ENCODE measurements at regions not wholly inside any gene's neighbourhood (a gene's known extent, or its start where the extent isn't known, plus 50 kb on each side); places are given as distances from the start of the nearest gene placed in this dataset.
"Not testable (repeated sequence)": the region's sequence is repeated elsewhere in the genome, so short reads cannot be mapped to it uniquely, and the experiment has no call there.

GRCh38 chr5:42090162-42090561 is 165.1 kb downstream of the FBXO4 start:
- FAIRE-seq (no peak), DNase-seq (ENCODE audit: low read depth, low spot score) (no peak)
- dilution Hi-C loops (cut with MboI; ENCODE audit: extremely low pct_ligation_motif_present, low sequenced_read_pairs) = no loop called here
- TF ChIP-seq MYC (IDR thresholded peaks at IDR 0.05; ENCODE audit: low read depth, low read length) = no peak
- TF ChIP-seq, protein P1, sequence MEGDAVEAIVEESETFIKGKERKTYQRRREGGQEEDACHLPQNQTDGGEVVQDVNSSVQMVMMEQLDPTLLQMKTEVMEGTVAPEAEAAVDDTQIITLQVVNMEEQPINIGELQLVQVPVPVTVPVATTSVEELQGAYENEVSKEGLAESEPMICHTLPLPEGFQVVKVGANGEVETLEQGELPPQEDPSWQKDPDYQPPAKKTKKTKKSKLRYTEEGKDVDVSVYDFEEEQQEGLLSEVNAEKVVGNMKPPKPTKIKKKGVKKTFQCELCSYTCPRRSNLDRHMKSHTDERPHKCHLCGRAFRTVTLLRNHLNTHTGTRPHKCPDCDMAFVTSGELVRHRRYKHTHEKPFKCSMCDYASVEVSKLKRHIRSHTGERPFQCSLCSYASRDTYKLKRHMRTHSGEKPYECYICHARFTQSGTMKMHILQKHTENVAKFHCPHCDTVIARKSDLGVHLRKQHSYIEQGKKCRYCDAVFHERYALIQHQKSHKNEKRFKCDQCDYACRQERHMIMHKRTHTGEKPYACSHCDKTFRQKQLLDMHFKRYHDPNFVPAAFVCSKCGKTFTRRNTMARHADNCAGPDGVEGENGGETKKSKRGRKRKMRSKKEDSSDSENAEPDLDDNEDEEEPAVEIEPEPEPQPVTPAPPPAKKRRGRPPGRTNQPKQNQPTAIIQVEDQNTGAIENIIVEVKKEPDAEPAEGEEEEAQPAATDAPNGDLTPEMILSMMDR (IDR thresholded peaks at IDR 0.05; ENCODE audit: extremely low read depth in 1 of 2, insufficient read depth in 1 of 2, low read depth in 1 of 2, low read length in 2 of 2) = no peak
- TF ChIP-seq POLR2A (IDR thresholded peaks at IDR 0.05; ENCODE audit: low read depth, low read length) = no peak
- TF ChIP-seq FOS (IDR thresholded peaks at IDR 0.05; ENCODE audit: borderline replicate concordance, insufficient read depth, low read length) = no peak
- TF ChIP-seq POLR2AphosphoS5 (IDR thresholded peaks at IDR 0.05; ENCODE audit: insufficient read depth, low read depth, low read length) = no peak
- TF ChIP-seq, protein P2, sequence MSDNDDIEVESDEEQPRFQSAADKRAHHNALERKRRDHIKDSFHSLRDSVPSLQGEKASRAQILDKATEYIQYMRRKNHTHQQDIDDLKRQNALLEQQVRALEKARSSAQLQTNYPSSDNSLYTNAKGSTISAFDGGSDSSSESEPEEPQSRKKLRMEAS (IDR thresholded peaks at IDR 0.05; ENCODE audit: insufficient read depth, insufficient read length) = no peak
- no peak for TF ChIP-seq JUN (IDR thresholded peaks at IDR 0.05; ENCODE audit: borderline replicate concordance, insufficient read depth, insufficient read length, low read depth)
- TF ChIP-seq EZH2 (IDR thresholded peaks at IDR 0.05; ENCODE audit: borderline replicate concordance, low read depth, low read length, severe bottlenecking) = no peak
- no peak for TF ChIP-seq GATA2 (IDR thresholded peaks at IDR 0.05; ENCODE audit: insufficient read depth, insufficient read length, low read depth, low read length)
- H3K9me3 ChIP-seq (replicated peaks; ENCODE audit: control insufficient read depth, insufficient read depth, low read length) = no peaks in the 10 kb centered on the region
- no peaks in the 10 kb centered on the region for H4K20me1 ChIP-seq (replicated peaks; ENCODE audit: control insufficient read depth, extremely low read depth, insufficient read depth, low read length)
- no TSS peak for BruUV-seq (replicated peaks)
- no peak overlapping the region for H3K4me2 ChIP-seq (ENCODE audit: insufficient read depth, low read length)
- no peak overlapping the region for H2AFZ ChIP-seq (ENCODE audit: low read depth, low read length)
- CTCF ChIA-PET = no interaction called here
- no peaks in the 10 kb centered on the region for H3K9me1 ChIP-seq (replicated peaks; ENCODE audit: control insufficient read depth, extremely low read depth, insufficient read depth, low read length)
- no peaks in the 10 kb centered on the region for H3K27me3 ChIP-seq (ENCODE audit: control insufficient read depth in 2 of 2, insufficient read depth in 2 of 2, low read length in 2 of 2)
- intact Hi-C loops (cut with micrococcal nuclease) = no loop called here
- H3K9ac ChIP-seq (replicated peaks; ENCODE audit: extremely low read depth, insufficient read depth, low read length) = no peak overlapping the region
- no peak overlapping the region for H3K27ac ChIP-seq (ENCODE audit: insufficient read depth, low read depth, low read length)
- no peaks in the 10 kb centered on the region for H3K79me2 ChIP-seq (ENCODE audit: control insufficient read depth, insufficient read depth, low read length)
- no peaks in the 10 kb centered on the region for H3K4me1 ChIP-seq (ENCODE audit: control insufficient read depth, extremely low read depth, insufficient read depth, low read length)
- POLR2A ChIA-PET = no interaction called here
- H3K4me3 ChIP-seq (replicated peaks in 1 of 3; ENCODE audit: insufficient read depth in 1 of 3, low read depth in 1 of 3, low read length in 3 of 3) = no peak overlapping the region
- H3K36me3 ChIP-seq (ENCODE audit: control insufficient read depth in 2 of 2, extremely low read depth in 1 of 2, insufficient read depth in 2 of 2, low read length in 2 of 2) = no peaks in the 10 kb centered on the region

GRCh38 chr5:42099846-42100245 is 174.8 kb downstream of the FBXO4 start:
- not testable (repeated sequence) for H3K4me3 ChIP-seq (replicated peaks in 1 of 3; ENCODE audit: insufficient read depth in 1 of 3, low read depth in 1 of 3, low read length in 3 of 3)

More at GRCh38 chr5:42099846-42100245, 174.8 kb downstream of the FBXO4 start:
- dilution Hi-C loops (cut with MboI; ENCODE audit: extremely low pct_ligation_motif_present, low sequenced_read_pairs); FAIRE-seq; H4K20me1 ChIP-seq (replicated peaks; ENCODE audit: control insufficient read depth, extremely low read depth, insufficient read depth, low read length); CTCF ChIA-PET; H3K9ac ChIP-seq (replicated peaks; ENCODE audit: extremely low read depth, insufficient read depth, low read length); H3K79me2 ChIP-seq (ENCODE audit: control insufficient read depth, insufficient read depth, low read length); H3K27me3 ChIP-seq (ENCODE audit: control insufficient read depth in 2 of 2, insufficient read depth in 2 of 2, low read length in 2 of 2); H2AFZ ChIP-seq (ENCODE audit: low read depth, low read length); H3K36me3 ChIP-seq (ENCODE audit: control insufficient read depth in 2 of 2, extremely low read depth in 1 of 2, insufficient read depth in 2 of 2, low read length in 2 of 2); H3K27ac ChIP-seq (ENCODE audit: insufficient read depth, low read depth, low read length); H3K4me1 ChIP-seq (ENCODE audit: control insufficient read depth, extremely low read depth, insufficient read depth, low read length); intact Hi-C loops (cut with micrococcal nuclease); DNase-seq (ENCODE audit: low read depth, low spot score); POLR2A ChIA-PET; BruUV-seq (replicated peaks); H3K4me2 ChIP-seq (ENCODE audit: insufficient read depth, low read length); H3K9me1 ChIP-seq (replicated peaks; ENCODE audit: control insufficient read depth, extremely low read depth, insufficient read depth, low read length); H3K9me3 ChIP-seq (replicated peaks; ENCODE audit: control insufficient read depth, insufficient read depth, low read length): not testable (repeated sequence)

Measured in endothelial cell of umbilical vein (primary cell).